ENCODE measurements at regions not wholly inside any gene's neighbourhood (a gene's known extent, or its start where the extent isn't known, plus 50 kb on each side); places are given as distances from the start of the nearest gene placed in this dataset.

DNA sequence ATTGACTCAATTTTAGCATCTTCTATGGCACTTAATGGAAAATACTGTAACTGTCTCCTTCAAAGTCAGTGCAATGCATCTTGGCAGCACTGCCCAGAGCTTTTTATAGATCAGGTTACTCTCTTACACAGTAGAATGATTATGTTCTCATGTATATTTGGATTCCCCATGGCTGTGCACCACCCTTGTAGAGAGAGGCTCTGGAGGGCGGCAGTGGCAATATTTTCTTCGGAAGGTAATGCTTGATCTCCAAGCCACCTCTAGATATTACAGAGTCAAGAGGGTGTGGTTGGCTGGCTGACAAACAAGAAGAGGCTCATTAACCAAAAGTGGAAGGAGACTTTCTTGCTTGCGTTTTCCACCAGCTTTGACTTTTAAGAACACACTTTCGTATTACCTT is 72.8 kb upstream of the ARSJ start:
- 24 to 77% methylated on average over 4 of the region's 4 CpGs for WGBS, 2 donors
- H3K4me3 ChIP-seq, result no peak overlapping the region

GRCh38 chr4:114056599-114056998 is 77.2 kb upstream of the ARSJ start:
- DNase-seq, result no peak
- TF ChIP-seq POLR2A (IDR thresholded peaks at IDR 0.05) (no peak), EP300 (IDR thresholded peaks at IDR 0.05) (no peak), POLR2AphosphoS5 (IDR thresholded peaks at IDR 0.05) (no peak), CTCF (IDR thresholded peaks at IDR 0.05) (no peak)
- H3K4me1 ChIP-seq, result no peaks in the 10 kb centered on the region
- no peak overlapping the region for H3K27ac ChIP-seq
- no peak overlapping the region for H3K4me3 ChIP-seq
- no peaks in the 10 kb centered on the region for H3K36me3 ChIP-seq
- H3K27me3 ChIP-seq, result no peaks in the 10 kb centered on the region
- intact Hi-C loops (cut with DNase I), result no loop called here
- no peaks in the 10 kb centered on the region for H3K9me3 ChIP-seq
- whole genome bisulfite sequencing, 2 donors, result 78 to 83% methylated on average over 5 of the region's 5 CpGs

More for the DNA sequence above, 72.8 kb upstream of the ARSJ start:
- no peak overlapping the region for H3K27ac ChIP-seq
- DNase-seq, result no peak
- no peaks in the 10 kb centered on the region for H3K9me3 ChIP-seq
- H3K27me3 ChIP-seq, result no peaks in the 10 kb centered on the region
- TF ChIP-seq POLR2A (IDR thresholded peaks at IDR 0.05), result no peak
- no peak for TF ChIP-seq EP300 (IDR thresholded peaks at IDR 0.05)
- TF ChIP-seq POLR2AphosphoS5 (IDR thresholded peaks at IDR 0.05), result no peak
- no peak for TF ChIP-seq CTCF (IDR thresholded peaks at IDR 0.05)
- no peaks in the 10 kb centered on the region for H3K4me1 ChIP-seq
- intact Hi-C loops (cut with DNase I), result no loop called here
- no peaks in the 10 kb centered on the region for H3K36me3 ChIP-seq

- Histone ChIP-seq H3K4me1 (no peaks in the 10 kb centered on the region), H3K27me3 (no peaks in the 10 kb centered on the region), H3K9me3 (no peaks in the 10 kb centered on the region), H3K4me3 (no peak overlapping the region), H3K27ac (no peak overlapping the region), H3K36me3 (no peaks in the 10 kb centered on the region)
- intact Hi-C loops (cut with DNase I), result no loop called here
- no peak for DNase-seq
- TF ChIP-seq POLR2A (IDR thresholded peaks at IDR 0.05) (no peak), CTCF (IDR thresholded peaks at IDR 0.05) (no peak), EP300 (IDR thresholded peaks at IDR 0.05) (no peak), POLR2AphosphoS5 (IDR thresholded peaks at IDR 0.05) (no peak)
- 59 to 84% methylated on average over 2 of the region's 2 CpGs for WGBS, 2 donors
Observed at GRCh38 chr4:114057746-114058145, 78.3 kb upstream of the ARSJ start.

- Histone ChIP-seq H3K9me3 (peaks cover 0 to 2% (median 0%) of the 10 kb centered on the region in 4 donors), H3K4me3 (no peak overlapping the region), H3K27me3 (no peaks in the 10 kb centered on the region), H3K4me1 (no peaks in the 10 kb centered on the region), H3K36me3 (no peaks in the 10 kb centered on the region), H3K27ac (no peak overlapping the region)
- intact Hi-C loops (cut with DNase I), result no loop called here
- WGBS, 2 donors, result 91 to 92% methylated on average over 1 of the region's 1 CpG
- TF ChIP-seq POLR2AphosphoS5 (IDR thresholded peaks at IDR 0.05) (no peak), POLR2A (IDR thresholded peaks at IDR 0.05) (no peak), EP300 (IDR thresholded peaks at IDR 0.05) (no peak), CTCF (IDR thresholded peaks at IDR 0.05) (no peak)
- no peak for DNase-seq
Observed at GRCh38 chr4:114062499-114062898, 83.1 kb upstream of the ARSJ start.

- no peaks in the 10 kb centered on the region for H3K9me3 ChIP-seq
- no peak for DNase-seq
- TF ChIP-seq EP300 (IDR thresholded peaks at IDR 0.05) (no peak), CTCF (IDR thresholded peaks at IDR 0.05) (no peak), POLR2A (IDR thresholded peaks at IDR 0.05) (no peak), POLR2AphosphoS5 (IDR thresholded peaks at IDR 0.05) (no peak)
- no peaks in the 10 kb centered on the region for H3K4me1 ChIP-seq
- no peak overlapping the region for H3K4me3 ChIP-seq
- H3K27me3 ChIP-seq, result no peaks in the 10 kb centered on the region
- no peaks in the 10 kb centered on the region for H3K36me3 ChIP-seq
- intact Hi-C loops (cut with DNase I), result loop anchor here (5.0 to 10.0 kb wide), 2 partner anchors 118 to 525 kb away; no protein-coding TSS in a partner anchor
- 88 to 92% methylated on average over 1 of the region's 1 CpG for WGBS, 2 donors
- H3K27ac ChIP-seq, result no peak overlapping the region
Observed at GRCh38 chr4:114072781-114073180, 93.3 kb upstream of the ARSJ start.

Data from sigmoid colon (tissue), 6 donors.